H1 (cell line): ENCODE measurements at regions not wholly inside any gene's neighbourhood (a gene's known extent, or its start where the extent isn't known, plus 50 kb on each side); places are given as distances from the start of the nearest gene placed in this dataset.

Experiments used
- CTCF ChIA-PET: fragments of 300-600 bp; sonication (Branson Sonifier 250); formaldehyde crosslinking; loops from one replicate; lab custom pipeline; 2021; ENCODE audit not compliant: partially characterized antibody; lab: Charles Lee
- POLR2A ChIA-PET: fragments of 300-600 bp; sonication (Branson Sonifier 250); formaldehyde crosslinking; loops from one replicate; lab custom pipeline; 2021; ENCODE audit warnings: inconsistent platforms; ENCODE audit not compliant: partially characterized antibody; lab: Charles Lee
- DNase-seq, 2 experiments: peaks; one replicate each; pipeline versions ENCODE4 v3.0.0 to v3.0.0-alpha.2; 2010 to 2022; ENCODE audit warnings: low spot score in 2 of 2, low read depth in 1 of 2, mixed read lengths in 1 of 2
- FAIRE-seq: peaks from 2 replicates; lab custom pipeline; 2011; peaks lifted over from hg19 to GRCh38; lab: Jason Lieb, UNC
- H2AFZ ChIP-seq: 2 replicates; pipeline ENCODE4 v1.8.1; 2012; ENCODE audit warnings: low read length, inconsistent platforms
- H2AK5ac ChIP-seq: 2 replicates; pipeline ENCODE4 v1.6.1; 2013; ENCODE audit warnings: low read depth, low read length
- H2BK120ac ChIP-seq: replicated peaks from 2 replicates; pipeline ENCODE3; 2013; ENCODE audit warnings: low read depth, low read length, inconsistent platforms
- H2BK12ac ChIP-seq: 2 replicates; pipeline ENCODE4 v1.6.1; 2013; ENCODE audit warnings: low read depth, low read length
- H2BK15ac ChIP-seq: 2 replicates; pipeline ENCODE4 v1.6.1; 2013; ENCODE audit warnings: low read length
- H2BK20ac ChIP-seq: 2 replicates; pipeline ENCODE4 v1.6.1; 2013; ENCODE audit warnings: low read length
- H2BK5ac ChIP-seq: 2 replicates; pipeline ENCODE4 v1.6.1; 2013; ENCODE audit warnings: low read depth, low read length
- H3K14ac ChIP-seq: 2 replicates; pipeline ENCODE4 v1.6.1; 2013; ENCODE audit warnings: inconsistent platforms; ENCODE audit not compliant: insufficient read length
- H3K18ac ChIP-seq: 2 replicates; pipeline ENCODE4 v1.6.1; 2013; ENCODE audit warnings: low read length; ENCODE audit errors: extremely low read depth
- H3K23ac ChIP-seq: 2 replicates; pipeline ENCODE4 v1.6.1; 2013; ENCODE audit warnings: inconsistent platforms; ENCODE audit not compliant: insufficient read length
- H3K23me2 ChIP-seq: 2 replicates; pipeline ENCODE4 v1.6.1; 2013; ENCODE audit warnings: low read depth, low read length
- H3K27ac ChIP-seq: 2 replicates; pipeline ENCODE4 v1.6.1; 2011; ENCODE audit warnings: low read depth, low read length, inconsistent platforms
- H3K27me3 ChIP-seq, 4 experiments: replicated peaks in 1 of 4; 1 replicate in 1 of 4; 2 replicates in 3 of 4; pipeline versions ENCODE4 v1.6.1 to v1.8.1; 2011 to 2013; ENCODE audit warnings: low read length in 3 of 4, mild to moderate bottlenecking in 3 of 4, inconsistent platforms in 2 of 4, mixed read lengths in 2 of 4, moderate library complexity in 1 of 4; ENCODE audit not compliant: control insufficient read depth in 3 of 4, insufficient read depth in 3 of 4; ENCODE audit errors: extremely low read depth in 1 of 4
- H3K36me3 ChIP-seq, 4 experiments: 2 replicates each; pipeline versions ENCODE4 v1.6.1 to v1.8.1; 2011 to 2013; ENCODE audit warnings: mild to moderate bottlenecking in 4 of 4, low read length in 3 of 4, moderate library complexity in 2 of 4, control low read depth in 1 of 4, inconsistent platforms in 1 of 4; ENCODE audit not compliant: insufficient read depth in 4 of 4, control insufficient read depth in 2 of 4
- H3K4ac ChIP-seq: replicated peaks from 2 replicates; pipeline ENCODE3; 2013; ENCODE audit warnings: low read length, low read depth, mixed read lengths, inconsistent platforms; ENCODE audit not compliant: insufficient read length
- H3K4me1 ChIP-seq, 4 experiments: replicated peaks in 1 of 4; 1 replicate in 1 of 4; 2 replicates in 3 of 4; pipeline versions ENCODE4 v1.6.1 to v1.8.1; 2011 to 2013; ENCODE audit warnings: low read length in 3 of 4, inconsistent platforms in 2 of 4, mixed read lengths in 1 of 4; ENCODE audit not compliant: insufficient read depth in 4 of 4, control insufficient read depth in 3 of 4
- H3K4me2 ChIP-seq, 2 experiments: 2 replicates each; pipeline versions ENCODE4 v1.6.1 to v1.8.1; 2011 to 2013; ENCODE audit warnings: low read depth in 2 of 2, low read length in 2 of 2, control low read depth in 1 of 2, inconsistent platforms in 1 of 2, mild to moderate bottlenecking in 1 of 2; ENCODE audit not compliant: insufficient read depth in 1 of 2
- H3K4me3 ChIP-seq, 4 experiments: fragments of 200-600, 300-600 bp in 1 of 4; sonication (generic), shearing (Covaris generic), sonication (Bioruptor Twin) in 1 of 4; 2 replicates each; pipeline versions ENCODE4 v1.5.1 to v1.8.1; 2011 to 2016; ENCODE audit warnings: low read length in 4 of 4, low read depth in 3 of 4, control low read depth in 2 of 4, inconsistent platforms in 2 of 4, mild to moderate bottlenecking in 2 of 4, mixed read lengths in 1 of 4, moderate library complexity in 1 of 4; ENCODE audit not compliant: insufficient read depth in 2 of 4; ENCODE audit errors: extremely low read depth in 1 of 4
- H3K56ac ChIP-seq: replicated peaks from 2 replicates; pipeline ENCODE3; 2013; ENCODE audit warnings: low read depth, mild to moderate bottlenecking, mixed read lengths, low read length, inconsistent platforms; ENCODE audit not compliant: insufficient read length
- H3K79me1 ChIP-seq: 2 replicates; pipeline ENCODE4 v1.6.1; 2013; ENCODE audit warnings: low read depth, low read length, control low read depth
- H3K79me2 ChIP-seq, 2 experiments: 2 replicates each; pipeline versions ENCODE4 v1.6.1 to v1.8.1; 2012 to 2013; ENCODE audit warnings: low read length in 2 of 2, mild to moderate bottlenecking in 2 of 2, inconsistent platforms in 1 of 2; ENCODE audit not compliant: insufficient read depth in 2 of 2, control insufficient read depth in 1 of 2
- H3K9ac ChIP-seq, 4 experiments: replicated peaks in 1 of 4; 1 replicate in 1 of 4; 2 replicates in 3 of 4; pipeline versions ENCODE4 v1.6.1 to v1.8.1; 2011 to 2013; ENCODE audit warnings: low read depth in 3 of 4, low read length in 3 of 4, control low read depth in 2 of 4, mild to moderate bottlenecking in 2 of 4, moderate library complexity in 2 of 4, inconsistent platforms in 1 of 4; ENCODE audit errors: extremely low read depth in 1 of 4
- H3K9me3 ChIP-seq, 2 experiments: 2 replicates each; pipeline versions ENCODE4 v1.6.1 to v1.8.1; 2012 to 2013; ENCODE audit warnings: mild to moderate bottlenecking in 2 of 2, moderate library complexity in 2 of 2, control low read depth in 1 of 2, inconsistent platforms in 1 of 2, low read depth in 1 of 2, low read length in 1 of 2, mixed read lengths in 1 of 2; ENCODE audit not compliant: insufficient read depth in 2 of 2
- H4K20me1 ChIP-seq, 2 experiments: replicated peaks in 1 of 2; 2 replicates each; pipeline versions ENCODE3 to v1.8.1; 2011 to 2013; ENCODE audit warnings: inconsistent platforms in 2 of 2, low read length in 2 of 2, mild to moderate bottlenecking in 1 of 2; ENCODE audit not compliant: insufficient read depth in 2 of 2, control insufficient read depth in 1 of 2
- H4K5ac ChIP-seq: 2 replicates; pipeline ENCODE4 v1.6.1; 2013; ENCODE audit warnings: low read length, low read depth, mixed read lengths, inconsistent platforms; ENCODE audit not compliant: insufficient read length
- H4K8ac ChIP-seq: 2 replicates; pipeline ENCODE4 v1.8.0; 2013; ENCODE audit warnings: mild to moderate bottlenecking, moderate library complexity, low read length, inconsistent platforms; ENCODE audit not compliant: insufficient read depth; ENCODE audit errors: extremely low read depth
- H4K91ac ChIP-seq: replicated peaks from 2 replicates; pipeline ENCODE3; 2013; ENCODE audit warnings: low read length, mixed read lengths, inconsistent platforms; ENCODE audit not compliant: insufficient read length
- BACH1 ChIP-seq: IDR thresholded peaks from 2 replicates; pipeline ENCODE4 v1.6.1; 2012; ENCODE audit warnings: low read length, improper control_type of control experiment
- CHD1 ChIP-seq: IDR thresholded peaks from 2 replicates; pipeline ENCODE4 v1.6.1; 2012; ENCODE audit warnings: low read depth, low read length, improper control_type of control experiment
- NANOG ChIP-seq: IDR thresholded peaks from 2 replicates; pipeline ENCODE4 v1.6.1; 2011; ENCODE audit warnings: low read length, low read depth, mild to moderate bottlenecking, inconsistent platforms; ENCODE audit not compliant: insufficient read depth, poor library complexity, severe bottlenecking
- NRF1 ChIP-seq: IDR thresholded peaks from 2 replicates; pipeline ENCODE4 v1.6.1; 2011; ENCODE audit warnings: mild to moderate bottlenecking, low read depth, low read length, improper control_type of control experiment
- PHF8 ChIP-seq: fragments of 200-600 bp; sonication (generic); conservative IDR thresholded peaks from 2 replicates; pipeline ENCODE4 v1.7.1; 2012; ENCODE audit warnings: low read depth, mild to moderate bottlenecking, inconsistent platforms, low read length, moderate library complexity
- POLR2A ChIP-seq, 2 experiments: IDR thresholded peaks; 1 replicate in 1 of 2; 2 replicates in 1 of 2; pipeline ENCODE4 v1.6.1; 2011; ENCODE audit warnings: low read depth in 2 of 2, low read length in 2 of 2, mild to moderate bottlenecking in 2 of 2; ENCODE audit errors: control extremely low read depth in 1 of 2
- RAD21 ChIP-seq, 2 experiments: IDR thresholded peaks in 1 of 2; conservative IDR thresholded peaks in 1 of 2; 2 replicates each; pipeline ENCODE4 v1.6.1; 2011; ENCODE audit warnings: low read depth in 2 of 2, low read length in 2 of 2, improper control_type of control experiment in 1 of 2, inconsistent platforms in 1 of 2, mild to moderate bottlenecking in 1 of 2, moderate library complexity in 1 of 2
- SIRT6 ChIP-seq: IDR thresholded peaks from one replicate; pipeline ENCODE4 v1.7.1; 2012; ENCODE audit warnings: low read length, inconsistent platforms
- SP4 ChIP-seq: IDR thresholded peaks from 2 replicates; pipeline ENCODE4 v1.6.1; 2012; ENCODE audit warnings: low read length, inconsistent platforms
- TBP ChIP-seq: IDR thresholded peaks from 2 replicates; pipeline ENCODE4 v1.6.1; 2011; ENCODE audit warnings: low read depth, low read length, improper control_type of control experiment
- WGBS, 2 experiments: shearing (Covaris generic) in 1 of 2; methylation state at CpG; one replicate each; pipeline versions ENCODE4 v1.1.6 to v1.1.7; 2013 to 2015; ENCODE audit warnings: low lambda C conversion rate in 2 of 2, mixed read lengths in 2 of 2, inconsistent platforms in 1 of 2, low coverage in 1 of 2, missing lambda C conversion rate in 1 of 2; ENCODE audit not compliant: insufficient replicate concordance in 2 of 2, insufficient coverage in 1 of 2, insufficient read length in 1 of 2; ENCODE audit errors: extremely low coverage in 1 of 2, missing lambda C conversion rate in 1 of 2; 5-methylcytosine and 5-hydroxymethylcytosine counted together

- peaks cover 0 to 2% (median 0%) of the 10 kb centered on the region in 4 experiments; a peak in 1 of 7 replicates for H3K27me3 ChIP-seq
- no peaks in the 10 kb centered on the region for H3K23me2 ChIP-seq
- H3K4ac ChIP-seq, result no peak overlapping the region
- no peaks in the 10 kb centered on the region for H4K20me1 ChIP-seq
- no peak overlapping the region for H3K18ac ChIP-seq
- DNase-seq (no peak), FAIRE-seq (no peak)
- H2BK5ac ChIP-seq, result no peak overlapping the region
- H2AFZ ChIP-seq, result no peak overlapping the region
- no peaks in the 10 kb centered on the region for H3K79me2 ChIP-seq
- no peak overlapping the region for H3K14ac ChIP-seq
- no peak overlapping the region for H3K56ac ChIP-seq
- peaks cover 3 to 26% (median 17%) of the 10 kb centered on the region in 4 experiments for H3K4me1 ChIP-seq
- no peak overlapping the region for H3K9ac ChIP-seq
- 27% methylated on average over 4 of the region's 4 CpGs; no CpG with 5 or more reads in 1 of the 2 experiments for WGBS, 2 experiments
- no peaks in the 10 kb centered on the region for H3K9me3 ChIP-seq
- ChIA-PET CTCF (interaction anchor here (1.2 to 1.3 kb wide), 2 partner anchors 27 to 75 kb away, joined by 4 to 6 read pairs; no protein-coding TSS in a partner anchor), POLR2A (no interaction called here)
- no peaks in the 10 kb centered on the region for H3K36me3 ChIP-seq
- no peak overlapping the region for H4K91ac ChIP-seq
- H2BK20ac ChIP-seq, result no peak overlapping the region
- H3K4me3 ChIP-seq, result no peak overlapping the region
- H3K27ac ChIP-seq, result no peak overlapping the region
- no peak overlapping the region for H3K4me2 ChIP-seq
- no peak overlapping the region for H2AK5ac ChIP-seq
- no peak overlapping the region for H2BK15ac ChIP-seq
- no peak overlapping the region for H2BK120ac ChIP-seq
- no peak overlapping the region for H3K23ac ChIP-seq
- no peaks in the 10 kb centered on the region for H3K79me1 ChIP-seq
- TF ChIP-seq POLR2A (IDR thresholded peaks at IDR 0.05; ENCODE audit: control extremely low read depth in 1 of 2, low read depth in 2 of 2, low read length in 2 of 2) (no peak), BACH1 (no peak), NRF1 (no peak), SP4 (no peak), PHF8 (no peak), CHD1 (no peak), RAD21 (IDR thresholded peaks at IDR 0.05 in 1 of 2, conservative IDR thresholded peaks at IDR 0.05 in 1 of 2; ENCODE audit: low read depth in 2 of 2, low read length in 2 of 2) (no peak), NANOG (no peak), TBP (no peak), SIRT6 (no peak)
- no peak overlapping the region for H4K5ac ChIP-seq
- no peak overlapping the region for H4K8ac ChIP-seq
- H2BK12ac ChIP-seq, result no peak overlapping the region
Observed at GRCh38 chr6:165820407-165820806, 157.4 kb upstream of the PDE10A start.
